ENCODE measurements at regions not wholly inside any gene's neighbourhood (a gene's known extent, or its start where the extent isn't known, plus 50 kb on each side); places are given as distances from the start of the nearest gene placed in this dataset.
"Not testable (repeated sequence)": the region's sequence is repeated elsewhere in the genome, so short reads cannot be mapped to it uniquely, and the experiment has no call there.

GRCh38 chr21:5013455-5014304, 5507.7 kb upstream of the TPTE start:
- DNase-seq (ENCODE audit: low read depth in 2 of 2): not testable (repeated sequence)

GRCh38 chr21:5015187-5015586, 5506.2 kb upstream of the TPTE start:
- DNase-seq (ENCODE audit: low read depth in 2 of 2): not testable (repeated sequence)

GRCh38 chr21:5019120-5019519, 5502.3 kb upstream of the TPTE start:
- not testable (repeated sequence) for DNase-seq (ENCODE audit: low read depth in 2 of 2)

GRCh38 chr21:5021815-5022214, 5499.6 kb upstream of the TPTE start:
- DNase-seq (ENCODE audit: low read depth in 2 of 2): not testable (repeated sequence)

- DNase-seq (ENCODE audit: low read depth in 2 of 2): not testable (repeated sequence)
Measured at GRCh38 chr21:5022254-5022653, 5499.1 kb upstream of the TPTE start.

GRCh38 chr21:5022748-5023147, 5498.6 kb upstream of the TPTE start:
- DNase-seq (ENCODE audit: low read depth in 2 of 2): not testable (repeated sequence)

- DNase-seq (ENCODE audit: low read depth in 2 of 2): not testable (repeated sequence)
Measured at GRCh38 chr21:5035147-5035546, 5486.2 kb upstream of the TPTE start.

- DNase-seq (ENCODE audit: low read depth in 2 of 2): not testable (repeated sequence)
Measured at GRCh38 chr21:5035587-5035986, 5485.8 kb upstream of the TPTE start.

GRCh38 chr21:5037606-5038331, 5483.6 kb upstream of the TPTE start:
- DNase-seq (ENCODE audit: low read depth in 2 of 2): not testable (repeated sequence)

GRCh38 chr21:5039926-5040325, 5481.5 kb upstream of the TPTE start:
- not testable (repeated sequence) for DNase-seq (ENCODE audit: low read depth in 2 of 2)

- not testable (repeated sequence) for DNase-seq (ENCODE audit: low read depth in 2 of 2)
Measured at GRCh38 chr21:5042583-5042982, 5478.8 kb upstream of the TPTE start.

- DNase-seq (ENCODE audit: low read depth in 2 of 2): not testable (repeated sequence)
Measured at GRCh38 chr21:5044812-5045211, 5476.6 kb upstream of the TPTE start.

GRCh38 chr21:5051303-5052018, 5469.9 kb upstream of the TPTE start:
- not testable (repeated sequence) for DNase-seq (ENCODE audit: low read depth in 2 of 2)

- DNase-seq (ENCODE audit: low read depth in 2 of 2): not testable (repeated sequence)
Measured at GRCh38 chr21:5055027-5055754, 5466.2 kb upstream of the TPTE start.

GRCh38 chr21:5055996-5056962, 5465.1 kb upstream of the TPTE start:
- DNase-seq (ENCODE audit: low read depth in 2 of 2): not testable (repeated sequence)

- not testable (repeated sequence) for DNase-seq (ENCODE audit: low read depth in 2 of 2)
Measured at GRCh38 chr21:5057077-5057476, 5464.3 kb upstream of the TPTE start.

GRCh38 chr21:5060364-5061083, 5460.9 kb upstream of the TPTE start:
- DNase-seq (ENCODE audit: low read depth in 2 of 2): not testable (repeated sequence)

GRCh38 chr21:5064581-5065142, 5456.7 kb upstream of the TPTE start:
- DNase-seq (ENCODE audit: low read depth in 2 of 2): not testable (repeated sequence)

Data from activated CD4-positive, alpha-beta T cell treated with anti-CD3 and anti-CD28 coated beads for 24 hours (primary cell).